ENCODE measurements at regions not wholly inside any gene's neighbourhood (a gene's known extent, or its start where the extent isn't known, plus 50 kb on each side); places are given as distances from the start of the nearest gene placed in this dataset.

DNA sequence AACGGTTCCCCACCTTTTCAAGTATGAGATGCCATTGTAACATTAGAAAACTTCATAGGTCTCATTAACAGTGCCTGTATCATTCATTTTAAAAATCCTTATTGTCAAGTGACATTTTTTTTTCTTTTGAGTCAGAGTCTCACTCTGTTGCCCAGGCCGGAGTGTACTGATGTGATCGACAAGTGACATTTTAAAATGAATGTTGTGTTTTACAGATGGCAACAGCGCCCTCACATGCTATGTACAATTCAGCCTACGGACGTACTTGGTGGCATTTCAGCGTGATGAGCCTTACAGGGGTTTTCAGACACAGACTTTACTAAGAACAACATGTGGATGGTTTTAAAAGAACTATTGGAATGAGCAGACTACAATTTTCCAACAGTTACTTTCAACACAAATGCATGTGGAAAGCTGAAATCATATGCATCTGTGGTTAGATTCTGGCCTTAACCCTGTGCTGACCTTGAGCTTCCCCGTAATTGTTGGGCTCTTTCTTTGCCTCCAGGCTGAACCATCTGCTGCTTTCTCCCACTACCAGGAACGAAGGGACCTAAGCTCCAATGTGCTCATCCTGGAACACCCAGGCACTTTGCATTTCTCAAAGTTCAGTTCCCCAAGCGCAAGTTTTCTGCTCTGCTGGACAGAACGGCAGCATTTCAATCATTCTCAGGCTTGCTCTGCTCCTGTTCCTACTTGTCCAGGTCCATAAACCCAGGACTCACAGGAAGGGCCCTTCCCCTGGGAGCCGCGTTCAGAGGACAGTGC is 119.9 kb upstream of the NDUFV2 start:
- TF ChIP-seq, protein P1, sequence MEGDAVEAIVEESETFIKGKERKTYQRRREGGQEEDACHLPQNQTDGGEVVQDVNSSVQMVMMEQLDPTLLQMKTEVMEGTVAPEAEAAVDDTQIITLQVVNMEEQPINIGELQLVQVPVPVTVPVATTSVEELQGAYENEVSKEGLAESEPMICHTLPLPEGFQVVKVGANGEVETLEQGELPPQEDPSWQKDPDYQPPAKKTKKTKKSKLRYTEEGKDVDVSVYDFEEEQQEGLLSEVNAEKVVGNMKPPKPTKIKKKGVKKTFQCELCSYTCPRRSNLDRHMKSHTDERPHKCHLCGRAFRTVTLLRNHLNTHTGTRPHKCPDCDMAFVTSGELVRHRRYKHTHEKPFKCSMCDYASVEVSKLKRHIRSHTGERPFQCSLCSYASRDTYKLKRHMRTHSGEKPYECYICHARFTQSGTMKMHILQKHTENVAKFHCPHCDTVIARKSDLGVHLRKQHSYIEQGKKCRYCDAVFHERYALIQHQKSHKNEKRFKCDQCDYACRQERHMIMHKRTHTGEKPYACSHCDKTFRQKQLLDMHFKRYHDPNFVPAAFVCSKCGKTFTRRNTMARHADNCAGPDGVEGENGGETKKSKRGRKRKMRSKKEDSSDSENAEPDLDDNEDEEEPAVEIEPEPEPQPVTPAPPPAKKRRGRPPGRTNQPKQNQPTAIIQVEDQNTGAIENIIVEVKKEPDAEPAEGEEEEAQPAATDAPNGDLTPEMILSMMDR (IDR thresholded peaks at IDR 0.05; ENCODE audit: extremely low read depth in 1 of 2, insufficient read depth in 1 of 2, low read depth in 1 of 2, low read length in 2 of 2), result peak; percentile 39 to 40
- TF ChIP-seq POLR2A (IDR thresholded peaks at IDR 0.05; ENCODE audit: low read depth, low read length) (no peak), EZH2 (IDR thresholded peaks at IDR 0.05; ENCODE audit: borderline replicate concordance, low read depth, low read length, severe bottlenecking) (no peak), POLR2AphosphoS5 (IDR thresholded peaks at IDR 0.05; ENCODE audit: insufficient read depth, low read depth, low read length) (no peak), GATA2 (IDR thresholded peaks at IDR 0.05; ENCODE audit: insufficient read depth, insufficient read length, low read depth, low read length) (no peak), JUN (IDR thresholded peaks at IDR 0.05; ENCODE audit: borderline replicate concordance, insufficient read depth, insufficient read length, low read depth) (no peak)
- TF ChIP-seq, protein P2, sequence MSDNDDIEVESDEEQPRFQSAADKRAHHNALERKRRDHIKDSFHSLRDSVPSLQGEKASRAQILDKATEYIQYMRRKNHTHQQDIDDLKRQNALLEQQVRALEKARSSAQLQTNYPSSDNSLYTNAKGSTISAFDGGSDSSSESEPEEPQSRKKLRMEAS (IDR thresholded peaks at IDR 0.05; ENCODE audit: insufficient read depth, insufficient read length), result no peak
